Mesodermal cell (in vitro differentiated cells): ENCODE measurements at regions not wholly inside any gene's neighbourhood (a gene's known extent, or its start where the extent isn't known, plus 50 kb on each side); places are given as distances from the start of the nearest gene placed in this dataset.
"Not testable (repeated sequence)": the region's sequence is repeated elsewhere in the genome, so short reads cannot be mapped to it uniquely, and the experiment has no call there.

Source experiments
- H3K27ac ChIP-seq: 2 replicates; pipeline ENCODE4 v1.7.0; 2013; ENCODE audit warnings: mild to moderate bottlenecking, low read depth, low read length, moderate library complexity; ENCODE audit not compliant: severe bottlenecking
- H3K36me3 ChIP-seq: 2 replicates; pipeline ENCODE4 v1.7.1; 2013; ENCODE audit warnings: mild to moderate bottlenecking, low read length, moderate library complexity; ENCODE audit not compliant: control insufficient read depth, insufficient read depth
- H3K4me1 ChIP-seq: one replicate; pipeline ENCODE4 v1.7.1; 2013; ENCODE audit warnings: mild to moderate bottlenecking, low read length; ENCODE audit not compliant: insufficient read depth, control insufficient read depth, poor library complexity, severe bottlenecking
- H3K4me3 ChIP-seq: 2 replicates; pipeline ENCODE4 v1.7.0; 2013; ENCODE audit warnings: low read length, control low read depth, mild to moderate bottlenecking; ENCODE audit not compliant: insufficient read depth, poor library complexity, severe bottlenecking; ENCODE audit errors: extremely low read depth
- H3K9me3 ChIP-seq: 2 replicates; pipeline ENCODE4 v1.7.1; 2013; ENCODE audit warnings: mild to moderate bottlenecking, low read length, moderate library complexity; ENCODE audit not compliant: control insufficient read depth
- WGBS, 2 experiments: methylation state at CpG; one replicate each; pipeline ENCODE4 v1.1.5; 2013; ENCODE audit warnings: missing lambda C conversion rate in 2 of 2; ENCODE audit not compliant: insufficient coverage in 2 of 2; 5-methylcytosine and 5-hydroxymethylcytosine counted together

DNA sequence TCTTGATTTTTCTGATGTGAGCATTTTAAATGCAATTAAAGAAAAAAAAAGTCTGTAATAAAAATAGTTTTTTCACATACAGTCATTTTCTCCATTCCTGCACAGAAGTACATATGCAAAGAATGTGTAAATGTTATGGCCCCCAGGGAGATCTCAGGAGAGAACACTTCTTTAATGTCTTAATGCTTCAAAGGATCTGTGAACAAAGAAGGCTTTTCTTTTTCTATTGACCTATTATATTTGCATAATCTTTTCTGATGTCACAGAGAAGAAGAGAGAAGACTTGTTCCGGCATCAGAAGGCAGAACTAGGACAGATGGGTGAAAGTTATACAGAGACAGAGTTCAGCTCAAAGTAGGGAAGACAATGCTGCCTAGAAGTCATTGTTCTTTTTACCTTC lies 413.5 kb upstream of the STXBP6 start:
- Histone ChIP-seq H3K36me3 (no peaks in the 10 kb centered on the region), H3K4me3 (no peak overlapping the region), H3K27ac (no peak overlapping the region), H3K4me1 (no peaks in the 10 kb centered on the region), H3K9me3 (no peaks in the 10 kb centered on the region)
- WGBS, 2 experiments, result 71% methylated on average over 1 of the region's 1 CpG; no CpG with 5 or more reads in 1 of the 2 experiments

DNA sequence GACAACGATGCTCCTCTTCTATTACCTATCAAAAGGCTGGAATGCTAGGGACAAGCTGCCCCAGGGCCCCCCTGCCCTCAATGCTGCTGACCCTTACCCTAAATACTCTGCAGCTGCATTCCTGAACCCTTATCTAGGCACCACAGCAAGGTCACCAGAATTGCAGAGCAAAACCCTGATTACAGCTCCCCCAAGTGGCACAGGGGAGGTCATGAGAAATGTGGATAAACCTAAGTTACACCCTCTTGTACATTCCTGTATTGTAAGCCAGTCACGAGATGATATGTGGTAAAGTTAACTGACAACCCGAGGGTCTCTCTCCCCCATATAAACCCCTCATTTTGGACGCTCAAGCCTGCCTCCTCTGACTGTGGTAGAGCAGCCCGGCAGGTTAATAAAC lies 411.8 kb upstream of the STXBP6 start:
- H3K9me3 ChIP-seq, result no peaks in the 10 kb centered on the region
- no peak overlapping the region for H3K27ac ChIP-seq
- 100% methylated on average over 1 of the region's 5 CpGs for WGBS, 2 experiments
- H3K4me3 ChIP-seq, result no peak overlapping the region
- H3K4me1 ChIP-seq, result no peaks in the 10 kb centered on the region
- no peaks in the 10 kb centered on the region for H3K36me3 ChIP-seq

DNA sequence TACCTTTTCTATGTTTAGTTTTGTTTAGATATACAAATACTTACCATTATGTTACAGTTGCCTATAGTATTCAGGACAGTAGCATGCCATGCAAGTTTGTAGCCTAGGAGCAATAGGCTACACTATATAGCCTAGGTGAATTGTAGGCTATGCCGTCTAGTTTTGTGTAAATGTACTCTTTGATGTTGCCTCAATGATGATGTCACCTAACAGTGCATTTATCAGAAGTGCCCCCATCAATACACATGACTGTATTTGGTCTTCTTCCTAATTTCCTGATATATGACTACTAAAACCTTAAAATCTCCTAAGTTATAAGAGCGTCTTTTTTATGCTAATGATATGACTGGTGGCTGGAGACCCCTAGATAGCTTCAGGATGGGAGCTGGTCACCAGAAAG lies 394.4 kb upstream of the STXBP6 start:
- Histone ChIP-seq H3K27ac (no peak overlapping the region), H3K4me3 (no peak overlapping the region), H3K9me3 (no peaks in the 10 kb centered on the region), H3K36me3 (no peaks in the 10 kb centered on the region), H3K4me1 (no peaks in the 10 kb centered on the region)
- 83% methylated on average over 1 of the region's 2 CpGs; no CpG with 5 or more reads in 1 of the 2 experiments for WGBS, 2 experiments

DNA sequence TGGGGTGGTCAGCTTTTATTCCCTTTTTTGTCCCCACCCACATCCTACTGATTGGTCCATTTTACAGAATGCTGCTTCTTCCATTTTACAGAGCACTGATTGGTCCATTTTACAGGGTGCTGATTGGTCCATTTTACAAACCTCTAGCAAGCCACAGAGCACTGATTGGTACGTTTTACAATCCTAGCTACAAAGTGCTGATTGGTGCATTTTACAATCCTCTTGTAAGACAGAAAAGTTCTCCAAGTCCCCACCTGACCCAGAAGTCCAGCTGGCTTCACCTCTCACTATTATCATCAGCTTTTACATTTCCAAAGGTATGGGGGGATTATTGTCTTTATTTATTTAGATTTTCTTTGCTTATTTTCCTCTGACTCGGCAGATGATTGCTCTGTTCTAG lies 390.4 kb upstream of the STXBP6 start:
- H3K4me1 ChIP-seq, H3K4me3 ChIP-seq, H3K27ac ChIP-seq, H3K36me3 ChIP-seq, H3K9me3 ChIP-seq: not testable (repeated sequence)
- 100% methylated on average over 1 of the region's 2 CpGs; no CpG with 5 or more reads in 1 of the 2 experiments for WGBS, 2 experiments

DNA sequence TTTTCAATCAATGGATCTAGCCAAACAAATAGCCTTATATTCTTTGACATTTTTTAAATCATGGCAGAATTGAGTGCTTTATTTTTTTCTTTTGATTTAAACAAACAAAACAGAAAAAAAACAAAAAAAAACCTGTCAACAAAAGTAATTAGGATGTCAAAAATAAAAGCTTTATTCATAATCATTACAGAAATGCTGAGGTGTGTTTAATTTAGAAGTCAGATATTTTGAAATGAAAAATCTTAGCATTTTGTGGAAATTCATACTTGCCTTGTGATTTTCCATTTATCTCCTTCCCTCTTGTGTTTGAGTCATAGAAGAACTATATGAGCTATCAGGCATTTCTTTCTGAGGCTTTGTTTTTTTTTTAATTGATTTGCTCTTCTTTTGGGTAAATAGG lies 387.0 kb upstream of the STXBP6 start:
- no peaks in the 10 kb centered on the region for H3K9me3 ChIP-seq
- H3K36me3 ChIP-seq, result no peaks in the 10 kb centered on the region
- H3K4me3 ChIP-seq, result no peak overlapping the region
- no peaks in the 10 kb centered on the region for H3K4me1 ChIP-seq
- no peak overlapping the region for H3K27ac ChIP-seq

DNA sequence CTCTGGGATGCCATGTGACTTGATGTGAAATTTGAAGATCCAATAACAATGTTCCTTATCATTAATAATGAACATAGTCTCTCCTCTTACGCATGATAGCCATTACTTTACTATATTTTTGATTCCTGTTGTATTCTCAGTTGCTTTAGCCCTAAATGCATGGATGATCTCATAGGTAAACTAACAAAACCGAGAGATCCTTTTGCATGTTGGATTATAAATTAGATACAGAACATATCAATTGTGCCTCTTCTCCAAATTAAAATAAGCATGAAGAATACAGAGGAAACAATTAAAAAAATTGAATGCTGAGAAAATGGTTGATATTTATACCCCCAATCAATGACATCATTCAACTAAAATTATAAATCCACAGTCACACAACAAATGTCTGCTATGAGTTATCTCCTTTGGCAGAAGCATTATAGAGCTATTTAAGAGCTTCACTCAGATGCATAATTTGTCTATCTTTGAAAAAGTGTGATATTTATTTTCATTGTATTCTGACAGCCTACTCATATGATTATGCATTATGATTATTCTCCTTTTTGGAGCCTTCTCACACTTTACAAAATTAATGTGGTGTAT lies 386.4 kb upstream of the STXBP6 start:
- no peak overlapping the region for H3K27ac ChIP-seq
- H3K36me3 ChIP-seq, result no peaks in the 10 kb centered on the region
- no peaks in the 10 kb centered on the region for H3K9me3 ChIP-seq
- H3K4me1 ChIP-seq, result no peaks in the 10 kb centered on the region
- H3K4me3 ChIP-seq, result no peak overlapping the region
- no CpG with 5 or more reads among the region's 2 CpGs for WGBS, 2 experiments

DNA sequence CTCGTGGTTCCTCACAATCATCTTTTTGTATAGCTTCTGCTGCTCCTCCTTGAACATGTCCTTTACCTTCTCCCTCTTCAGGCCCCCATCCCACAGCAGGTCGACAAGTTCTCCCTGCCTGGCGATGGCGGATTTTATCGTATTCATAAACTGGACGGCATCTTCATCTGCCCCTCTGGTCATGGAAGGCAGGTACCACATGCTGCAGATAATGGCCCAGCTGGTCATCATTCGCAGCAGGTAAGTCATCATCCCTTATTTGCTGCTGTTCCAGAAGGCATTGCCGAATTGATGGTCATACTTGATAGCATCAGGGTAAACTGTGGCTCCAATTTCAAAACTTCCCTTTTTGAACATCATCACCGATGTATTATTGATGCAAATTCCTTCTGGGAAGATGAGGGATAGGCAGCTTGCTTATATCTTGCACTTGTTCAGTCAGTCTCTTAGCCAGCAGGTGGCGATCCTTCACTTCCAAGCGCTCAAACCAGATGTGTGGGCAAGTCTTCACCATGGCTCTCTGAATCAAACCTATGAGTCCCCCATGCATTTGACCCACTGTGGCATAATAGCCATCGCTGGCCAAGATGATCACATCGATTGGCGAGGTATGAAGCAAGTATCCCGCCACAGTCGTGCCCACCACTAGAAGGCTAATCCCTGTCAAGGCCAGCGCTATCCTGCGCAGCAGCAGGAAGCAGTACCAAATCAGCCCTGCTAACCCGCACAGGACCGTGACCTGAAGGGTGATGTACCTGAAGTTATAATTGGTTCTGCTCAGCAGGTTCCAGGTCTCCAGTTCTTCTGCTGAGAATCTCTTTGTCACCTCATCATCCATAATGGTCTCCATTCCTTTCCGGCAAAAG lies 381.5 kb upstream of the STXBP6 start:
- 82 to 87% methylated on average over 20 of the region's 21 CpGs for WGBS, 2 experiments
- H3K4me3 ChIP-seq, result no peak overlapping the region
- no peaks in the 10 kb centered on the region for H3K9me3 ChIP-seq
- no peaks in the 10 kb centered on the region for H3K36me3 ChIP-seq
- no peaks in the 10 kb centered on the region for H3K4me1 ChIP-seq
- no peak overlapping the region for H3K27ac ChIP-seq

DNA sequence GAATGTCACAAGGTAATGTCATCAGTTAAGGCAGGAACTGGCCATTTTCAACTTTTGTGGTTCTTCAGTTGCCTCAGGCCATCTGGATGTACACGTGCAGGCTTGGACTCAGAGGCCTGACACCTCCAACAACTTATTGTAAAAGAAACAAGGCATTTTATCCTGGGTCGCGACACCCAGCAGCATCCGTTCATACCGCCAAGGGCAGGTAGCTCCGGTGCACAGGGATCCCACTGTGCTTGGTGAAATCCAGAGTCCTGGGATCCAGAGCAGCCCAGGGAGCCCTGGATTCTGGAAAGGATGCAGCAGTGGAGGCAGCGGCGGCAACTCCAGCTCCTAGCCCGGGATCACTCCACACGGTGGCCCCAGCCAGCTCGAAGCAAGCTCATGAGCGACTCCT lies 380.9 kb upstream of the STXBP6 start:
- Histone ChIP-seq H3K4me1 (no peaks in the 10 kb centered on the region), H3K27ac (no peak overlapping the region), H3K9me3 (no peaks in the 10 kb centered on the region), H3K36me3 (no peaks in the 10 kb centered on the region), H3K4me3 (no peak overlapping the region)
- 89 to 91% methylated on average over 11 to 12 of the region's 12 CpGs for WGBS, 2 experiments

DNA sequence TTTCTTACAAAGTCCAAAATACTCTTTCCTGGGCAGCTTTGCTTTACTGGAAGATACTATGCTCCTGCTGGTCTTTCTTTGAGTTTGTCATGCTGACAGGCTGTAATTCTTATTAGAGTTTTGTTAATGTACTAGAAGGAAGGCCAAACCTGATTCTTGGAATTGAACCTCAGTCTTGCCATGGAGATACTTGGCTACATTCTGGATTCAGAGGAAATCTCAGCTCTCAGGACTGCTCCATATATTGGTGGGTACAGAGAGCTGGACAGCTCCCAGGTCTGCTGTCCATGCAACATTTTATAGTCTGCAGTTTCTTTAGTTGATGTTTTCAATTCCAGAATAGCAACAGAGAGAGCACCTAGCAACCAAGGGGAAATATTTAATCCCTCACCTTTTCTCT lies 363.1 kb upstream of the STXBP6 start:
- H3K36me3 ChIP-seq, result no peaks in the 10 kb centered on the region
- H3K4me1 ChIP-seq, result no peaks in the 10 kb centered on the region
- no peak overlapping the region for H3K4me3 ChIP-seq
- H3K27ac ChIP-seq, result no peak overlapping the region
- H3K9me3 ChIP-seq, result no peaks in the 10 kb centered on the region

DNA sequence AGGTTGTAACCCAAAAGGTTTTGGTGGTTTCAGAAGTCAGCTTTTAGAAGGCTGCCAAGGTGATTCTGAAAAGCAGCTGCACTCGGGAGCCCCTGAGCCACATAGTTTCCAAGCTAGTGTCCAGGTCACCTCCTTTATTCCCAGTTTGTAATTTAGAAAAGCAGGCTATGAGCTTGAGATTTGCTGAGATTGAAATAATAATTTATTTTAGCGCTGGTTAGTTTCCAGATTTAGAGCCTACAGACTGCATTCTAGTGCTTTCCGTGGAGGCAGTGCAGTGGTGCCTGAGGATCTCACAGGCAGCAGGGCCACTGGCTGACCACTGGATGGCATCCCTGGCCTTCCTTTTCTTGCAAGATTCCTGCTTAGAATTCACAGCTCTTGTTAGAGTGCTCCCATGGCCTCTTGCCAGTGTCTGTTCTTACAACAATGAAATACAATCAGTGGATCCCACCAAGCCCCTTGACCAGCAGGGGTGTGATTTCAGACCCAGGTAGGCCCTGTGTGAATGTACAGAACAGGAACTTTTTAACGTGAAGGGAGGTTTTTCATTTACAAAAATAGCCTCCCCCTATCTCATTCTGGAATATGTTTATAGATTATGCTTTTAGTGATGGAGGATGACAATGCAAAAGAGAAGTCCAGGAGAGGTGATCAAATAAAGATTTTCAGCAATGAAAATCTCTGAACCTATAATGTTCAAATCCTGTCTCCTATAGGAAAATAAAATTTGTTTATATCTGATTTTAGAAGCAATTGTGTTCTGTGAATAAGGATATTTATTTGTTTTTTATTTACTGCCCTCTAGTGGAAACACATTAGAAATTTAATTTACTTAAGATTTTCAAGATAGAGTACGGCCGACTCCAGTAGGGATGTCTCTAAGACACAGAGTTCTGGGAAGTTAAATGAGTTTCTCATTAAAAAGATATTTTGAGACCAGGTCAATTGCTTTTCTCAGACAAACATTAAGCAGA lies 362.1 kb upstream of the STXBP6 start:
- Histone ChIP-seq H3K9me3 (no peaks in the 10 kb centered on the region), H3K4me1 (no peaks in the 10 kb centered on the region), H3K4me3 (no peak overlapping the region), H3K27ac (no peak overlapping the region), H3K36me3 (no peaks in the 10 kb centered on the region)
- 53 to 83% methylated on average over 2 of the region's 6 CpGs for WGBS, 2 experiments
